HT-29 (cell line): ENCODE measurements at regions not wholly inside any gene's neighbourhood (a gene's known extent, or its start where the extent isn't known, plus 50 kb on each side); places are given as distances from the start of the nearest gene placed in this dataset.
"Not testable (repeated sequence)": the region's sequence is repeated elsewhere in the genome, so short reads cannot be mapped to it uniquely, and the experiment has no call there.

Experiments
- DNase-seq: peaks from one replicate; pipeline ENCODE4 v3.0.0-alpha.2; 2015; ENCODE audit warnings: low spot score

GRCh38 chr7:131648491-131648890 lies 92.1 kb upstream of the PODXL start:
- no peak for DNase-seq

- DNase-seq: no peak
These were observed 89.8 kb upstream of the PODXL start for GRCh38 chr7:131646203-131646602.

GRCh38 chr7:131642429-131642828 lies 86.0 kb upstream of the PODXL start:
- DNase-seq: no peak

- DNase-seq: no peak
These were observed 84.3 kb upstream of the PODXL start for GRCh38 chr7:131640686-131641085.

- no peak for DNase-seq
These were observed 82.4 kb upstream of the PODXL start for GRCh38 chr7:131638641-131639430.

GRCh38 chr7:131637859-131638258 lies 81.4 kb upstream of the PODXL start:
- no peak for DNase-seq

GRCh38 chr7:131636092-131636491 lies 79.7 kb upstream of the PODXL start:
- DNase-seq: no peak

- not testable (repeated sequence) for DNase-seq
These were observed 77.8 kb upstream of the PODXL start for GRCh38 chr7:131634197-131634596.

- peak; percentile 66 for DNase-seq
These were observed 77.0 kb upstream of the PODXL start for GRCh38 chr7:131633342-131633843.

GRCh38 chr7:131630427-131630826 lies 74.0 kb upstream of the PODXL start:
- DNase-seq: no peak

GRCh38 chr7:131629217-131629882 lies 72.9 kb upstream of the PODXL start:
- peak; percentile 38 for DNase-seq

GRCh38 chr7:131628634-131629033 lies 72.2 kb upstream of the PODXL start:
- DNase-seq: no peak

- no peak for DNase-seq
These were observed 71.3 kb upstream of the PODXL start for GRCh38 chr7:131627735-131628190.

- no peak for DNase-seq
These were observed 70.2 kb upstream of the PODXL start for GRCh38 chr7:131626643-131627042.

- DNase-seq: peak; percentile 58
These were observed 69.5 kb upstream of the PODXL start for GRCh38 chr7:131625817-131626372.

GRCh38 chr7:131625345-131625744 lies 68.9 kb upstream of the PODXL start:
- DNase-seq: not testable (repeated sequence)

GRCh38 chr7:131624536-131624935 lies 68.1 kb upstream of the PODXL start:
- DNase-seq: no peak

- DNase-seq: no peak
These were observed 66.7 kb upstream of the PODXL start for GRCh38 chr7:131623154-131623553.

GRCh38 chr7:131621652-131622051 lies 65.2 kb upstream of the PODXL start:
- DNase-seq: no peak

- no peak for DNase-seq
These were observed 64.5 kb upstream of the PODXL start for GRCh38 chr7:131620673-131621609.
